Ascending aorta (tissue), 2 donors: ENCODE measurements at regions not wholly inside any gene's neighbourhood (a gene's known extent, or its start where the extent isn't known, plus 50 kb on each side); places are given as distances from the start of the nearest gene placed in this dataset.
"Not testable (repeated sequence)": the region's sequence is repeated elsewhere in the genome, so short reads cannot be mapped to it uniquely, and the experiment has no call there.

ENCODE experiments used
- DNase-seq, 2 donors: peaks; one replicate each; pipeline ENCODE4 v3.0.0-alpha.2; 2019; ENCODE audit warnings: low spot score in 2 of 2
- H3K27ac ChIP-seq, 2 donors: fragments of 200-600 bp; sonication (generic); one replicate each; pipeline ENCODE4 v1.5.1; 2016 to 2017; ENCODE audit warnings: mild to moderate bottlenecking in 1 of 2
- H3K27me3 ChIP-seq: fragments of 200-600 bp; sonication (generic); one replicate; pipeline ENCODE4 v1.5.1; 2017
- H3K36me3 ChIP-seq, 2 donors: fragments of 200-600 bp; sonication (generic); one replicate each; pipeline ENCODE4 v1.5.1; 2016
- H3K4me1 ChIP-seq, 2 donors: fragments of 200-600 bp; sonication (generic); one replicate each; pipeline ENCODE4 v1.5.1; 2016 to 2017; ENCODE audit warnings: mild to moderate bottlenecking in 1 of 2
- H3K4me3 ChIP-seq, 2 donors: fragments of 200-600 bp; sonication (generic); one replicate each; pipeline ENCODE4 v1.5.1; 2016 to 2017; ENCODE audit warnings: mild to moderate bottlenecking in 1 of 2
- H3K9me3 ChIP-seq, 2 donors: fragments of 200-600 bp; sonication (generic); one replicate each; pipeline ENCODE4 v1.5.1; 2016
- intact Hi-C: fragments of 100-400 bp; cut with DNase I; formaldehyde crosslinking; loops from one replicate; pipeline ENCODE4 v1.15.1; 2023
- TF ChIP-seq, protein P1 (sequence below), 3 experiments: fragments of 200-600 bp in 2 of 3; fragments of 450-650 bp in 1 of 3; sonication (generic) in 2 of 3; IDR thresholded peaks; one replicate each; pipeline ENCODE4 v1.5.1; 2016 to 2019; ENCODE audit warnings: antibody characterized with exemption in 3 of 3, mild to moderate bottlenecking in 1 of 3, moderate library complexity in 1 of 3

DNA sequence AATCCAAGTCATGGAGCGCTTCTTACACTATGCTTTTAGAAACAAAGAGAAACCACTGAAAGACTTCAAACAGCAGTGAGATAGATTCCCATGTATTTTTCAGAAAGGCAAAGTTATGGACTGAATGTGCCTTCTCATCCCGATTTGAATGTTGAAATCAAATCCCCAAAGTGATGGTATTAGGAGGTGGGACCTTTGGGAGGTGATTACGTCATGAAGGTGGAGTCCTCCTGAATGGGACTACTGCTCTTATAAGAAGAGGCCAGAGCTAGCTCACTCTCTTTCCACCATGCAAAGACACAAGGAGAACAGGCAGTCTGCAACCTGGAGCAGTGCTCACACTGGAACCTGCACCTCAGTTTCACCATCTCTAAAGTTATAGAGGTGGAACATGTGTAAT is 1279.8 kb downstream of the GATA3 start:
- Histone ChIP-seq H3K27me3 (no peaks in the 10 kb centered on the region), H3K27ac (no peak overlapping the region), H3K36me3 (no peaks in the 10 kb centered on the region), H3K9me3 (no peaks in the 10 kb centered on the region), H3K4me3 (no peak overlapping the region), H3K4me1 (no peaks in the 10 kb centered on the region)
- intact Hi-C loops, result no loop called here
- DNase-seq, result no peak
- TF ChIP-seq, protein P1, sequence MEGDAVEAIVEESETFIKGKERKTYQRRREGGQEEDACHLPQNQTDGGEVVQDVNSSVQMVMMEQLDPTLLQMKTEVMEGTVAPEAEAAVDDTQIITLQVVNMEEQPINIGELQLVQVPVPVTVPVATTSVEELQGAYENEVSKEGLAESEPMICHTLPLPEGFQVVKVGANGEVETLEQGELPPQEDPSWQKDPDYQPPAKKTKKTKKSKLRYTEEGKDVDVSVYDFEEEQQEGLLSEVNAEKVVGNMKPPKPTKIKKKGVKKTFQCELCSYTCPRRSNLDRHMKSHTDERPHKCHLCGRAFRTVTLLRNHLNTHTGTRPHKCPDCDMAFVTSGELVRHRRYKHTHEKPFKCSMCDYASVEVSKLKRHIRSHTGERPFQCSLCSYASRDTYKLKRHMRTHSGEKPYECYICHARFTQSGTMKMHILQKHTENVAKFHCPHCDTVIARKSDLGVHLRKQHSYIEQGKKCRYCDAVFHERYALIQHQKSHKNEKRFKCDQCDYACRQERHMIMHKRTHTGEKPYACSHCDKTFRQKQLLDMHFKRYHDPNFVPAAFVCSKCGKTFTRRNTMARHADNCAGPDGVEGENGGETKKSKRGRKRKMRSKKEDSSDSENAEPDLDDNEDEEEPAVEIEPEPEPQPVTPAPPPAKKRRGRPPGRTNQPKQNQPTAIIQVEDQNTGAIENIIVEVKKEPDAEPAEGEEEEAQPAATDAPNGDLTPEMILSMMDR (IDR thresholded peaks at IDR 0.05), result no peak

DNA sequence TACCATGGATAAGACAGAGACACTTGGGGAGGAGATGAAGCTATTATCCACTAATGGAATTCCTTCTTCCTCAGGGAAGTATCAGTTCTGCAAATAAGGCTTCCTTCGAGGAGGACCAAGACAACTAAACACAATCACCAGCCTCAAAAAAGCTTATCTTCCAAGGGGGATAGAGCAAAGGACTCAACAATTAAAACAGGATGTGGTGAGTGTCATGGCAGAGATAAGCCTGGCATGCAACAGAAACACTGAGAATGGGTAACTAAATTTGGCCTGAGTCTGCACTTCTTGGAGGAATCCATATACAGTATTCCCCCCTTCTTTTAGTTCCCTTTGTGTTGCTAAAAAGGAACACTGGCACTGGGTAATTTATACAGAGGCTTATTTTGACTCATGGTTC is 1285.2 kb downstream of the GATA3 start:
- H3K36me3 ChIP-seq, result no peaks in the 10 kb centered on the region
- H3K4me1 ChIP-seq, result no peaks in the 10 kb centered on the region
- TF ChIP-seq, protein P1 (IDR thresholded peaks at IDR 0.05), result no peak
- no peak for DNase-seq
- no peaks in the 10 kb centered on the region for H3K9me3 ChIP-seq
- no peak overlapping the region for H3K27ac ChIP-seq
- H3K4me3 ChIP-seq, result no peak overlapping the region
- intact Hi-C loops, result no loop called here
- H3K27me3 ChIP-seq, result no peaks in the 10 kb centered on the region

DNA sequence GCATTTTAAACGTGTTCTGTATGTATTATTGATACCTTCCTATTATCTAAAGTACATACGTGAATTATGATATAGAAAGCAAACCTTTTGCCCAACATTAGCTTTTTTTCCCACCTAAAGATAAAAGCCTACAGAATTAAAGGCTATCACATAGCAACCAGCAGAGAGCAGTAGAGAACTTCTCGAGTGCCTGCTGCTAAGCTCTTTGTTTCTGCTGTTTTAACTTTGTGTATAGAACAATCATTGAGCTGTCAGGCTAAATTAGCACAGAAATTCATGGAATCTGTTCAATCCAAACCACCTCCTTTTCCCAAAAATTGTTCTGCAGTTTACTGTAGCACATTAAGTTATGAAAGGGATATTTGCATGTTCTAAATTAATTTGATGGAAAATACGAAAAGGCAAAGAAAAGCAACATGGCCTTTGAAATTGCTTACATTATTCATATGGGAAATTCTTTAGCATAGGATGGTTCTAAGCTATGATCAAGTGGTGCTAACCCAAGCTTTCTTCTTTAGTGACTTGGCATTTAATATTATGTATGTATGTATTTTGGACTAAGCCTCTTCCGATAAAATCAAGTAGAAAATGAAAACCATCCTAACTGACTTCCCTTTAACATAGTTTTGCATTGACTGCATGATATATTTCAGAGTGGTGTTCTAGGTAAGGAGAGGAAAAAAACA is 1288.5 kb downstream of the GATA3 start:
- Histone ChIP-seq H3K4me3 (no peak overlapping the region), H3K9me3 (no peaks in the 10 kb centered on the region), H3K27me3 (no peaks in the 10 kb centered on the region), H3K36me3 (no peaks in the 10 kb centered on the region), H3K4me1 (no peaks in the 10 kb centered on the region), H3K27ac (no peak overlapping the region)
- DNase-seq, result no peak
- TF ChIP-seq, protein P1 (IDR thresholded peaks at IDR 0.05), result peak; percentile 10 to 41 (median 16)
- intact Hi-C loops, result no loop called here

DNA sequence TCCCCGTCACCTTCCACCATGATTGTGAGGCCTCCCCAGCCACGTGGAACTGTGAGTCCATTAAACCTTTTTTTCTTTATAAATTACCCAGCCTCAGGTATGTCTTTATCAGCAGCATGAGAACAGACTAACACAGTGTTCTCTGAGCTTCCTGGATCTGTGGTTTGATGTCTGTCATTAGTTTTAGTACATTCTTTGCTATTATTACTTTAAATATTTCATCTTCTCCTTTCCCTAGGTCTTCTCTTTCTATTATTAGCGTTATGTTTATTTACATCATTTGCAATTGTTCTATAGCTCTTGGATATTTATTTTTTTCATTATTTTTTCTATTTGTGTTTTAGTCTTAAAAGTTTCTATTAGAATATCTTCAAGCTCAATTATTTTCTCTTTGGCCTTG is 1293.4 kb downstream of the GATA3 start:
- H3K27ac ChIP-seq, DNase-seq, H3K36me3 ChIP-seq, H3K27me3 ChIP-seq, H3K4me1 ChIP-seq, H3K4me3 ChIP-seq, intact Hi-C loops, H3K9me3 ChIP-seq: not testable (repeated sequence)

DNA sequence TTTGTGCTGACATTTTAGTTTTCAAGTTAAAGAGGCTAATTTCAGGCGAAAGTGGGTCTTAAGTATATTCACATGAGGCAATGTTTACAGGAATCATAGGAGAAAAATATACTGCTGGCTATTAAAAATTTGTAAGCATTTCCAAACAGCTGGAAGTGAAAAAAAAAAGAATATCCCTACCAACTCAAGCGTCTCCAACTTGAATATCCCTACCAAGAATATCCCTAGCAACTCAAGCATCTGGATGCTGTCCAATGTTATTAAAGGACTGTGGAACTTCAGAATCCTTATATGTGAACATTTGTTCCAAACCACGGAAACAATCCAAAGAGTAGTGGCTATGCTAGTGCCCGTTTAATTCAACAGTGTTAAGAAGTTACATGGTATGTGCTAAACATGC is 1303.0 kb downstream of the GATA3 start:
- H3K27me3 ChIP-seq, result no peaks in the 10 kb centered on the region
- no peak overlapping the region for H3K4me3 ChIP-seq
- H3K27ac ChIP-seq, result no peak overlapping the region
- TF ChIP-seq, protein P1 (IDR thresholded peaks at IDR 0.05), result no peak
- DNase-seq, result no peak
- no peaks in the 10 kb centered on the region for H3K4me1 ChIP-seq
- no peaks in the 10 kb centered on the region for H3K9me3 ChIP-seq
- intact Hi-C loops, result no loop called here
- H3K36me3 ChIP-seq, result no peaks in the 10 kb centered on the region

DNA sequence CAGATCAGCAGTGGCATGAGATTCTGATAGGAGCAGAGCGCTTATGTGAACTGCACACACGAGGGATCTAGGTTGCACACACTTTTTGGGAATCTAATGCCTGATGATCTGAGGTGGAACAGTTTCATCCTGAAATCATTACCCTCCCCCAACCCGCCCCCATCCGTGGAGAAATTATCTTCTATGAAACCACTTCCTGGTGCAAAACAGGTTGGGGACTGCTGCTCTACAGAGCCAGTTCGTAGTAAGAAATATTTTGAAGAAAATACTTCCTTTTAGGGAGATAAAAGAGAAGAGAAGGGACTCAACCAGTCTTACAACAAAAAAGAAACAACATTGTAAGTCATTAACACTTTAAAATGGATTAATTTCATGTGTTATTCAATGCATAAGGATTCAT is 1308.2 kb downstream of the GATA3 start:
- H3K27me3 ChIP-seq, result no peaks in the 10 kb centered on the region
- H3K27ac ChIP-seq, result no peak overlapping the region
- H3K4me1 ChIP-seq, result no peaks in the 10 kb centered on the region
- H3K36me3 ChIP-seq, result no peaks in the 10 kb centered on the region
- DNase-seq, result no peak
- intact Hi-C loops, result no loop called here
- TF ChIP-seq, protein P1 (IDR thresholded peaks at IDR 0.05), result no peak
- H3K9me3 ChIP-seq, result no peaks in the 10 kb centered on the region
- no peak overlapping the region for H3K4me3 ChIP-seq
